Vagina (tissue), 2 donors: ENCODE measurements at regions not wholly inside any gene's neighbourhood (a gene's known extent, or its start where the extent isn't known, plus 50 kb on each side); places are given as distances from the start of the nearest gene placed in this dataset.

ENCODE experiments used
- POLR2A ChIP-seq, 2 donors: fragments of 450-650 bp; IDR thresholded peaks; one replicate each; pipeline ENCODE4 v1.6.1; 2017; ENCODE audit warnings: antibody characterized with exemption in 2 of 2, mild to moderate bottlenecking in 2 of 2, moderate library complexity in 2 of 2
- POLR2AphosphoS5 ChIP-seq, 2 donors: sonication (generic); formaldehyde crosslinking; IDR thresholded peaks; one replicate each; pipeline ENCODE4 v1.9.0; 2017; ENCODE audit warnings: antibody characterized with exemption in 2 of 2, mild to moderate bottlenecking in 2 of 2, low read depth in 1 of 2; ENCODE audit not compliant: insufficient read depth in 1 of 2
- TF ChIP-seq, protein P1 (sequence below), 3 experiments: fragments of 450-650 bp in 2 of 3; fragments of 200-600 bp in 1 of 3; sonication (generic) in 1 of 3; IDR thresholded peaks; one replicate each; pipeline ENCODE4 v1.5.1; 2017 to 2019; ENCODE audit warnings: antibody characterized with exemption in 3 of 3, mild to moderate bottlenecking in 2 of 3, moderate library complexity in 2 of 3

DNA sequence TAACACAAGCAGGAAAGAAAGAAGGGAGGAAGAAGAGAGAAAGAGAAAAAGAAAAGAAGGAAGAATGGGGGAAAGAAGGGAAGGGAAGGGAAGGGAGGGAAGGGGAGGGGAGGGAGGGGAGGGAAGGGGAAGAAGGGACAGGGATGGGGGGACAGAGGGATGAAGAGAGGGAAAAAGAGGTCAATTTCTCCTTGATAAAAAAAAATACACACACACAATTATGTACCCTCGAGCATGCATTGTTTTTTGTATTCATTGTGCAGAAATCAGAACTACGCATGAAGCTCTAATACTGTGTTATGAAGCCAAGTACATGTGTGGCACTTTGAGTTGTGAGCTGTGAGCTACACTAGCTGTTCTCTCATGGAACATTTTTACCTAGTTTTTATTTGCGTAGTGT is 274.9 kb upstream of the CDH18 start:
- TF ChIP-seq, protein P1, sequence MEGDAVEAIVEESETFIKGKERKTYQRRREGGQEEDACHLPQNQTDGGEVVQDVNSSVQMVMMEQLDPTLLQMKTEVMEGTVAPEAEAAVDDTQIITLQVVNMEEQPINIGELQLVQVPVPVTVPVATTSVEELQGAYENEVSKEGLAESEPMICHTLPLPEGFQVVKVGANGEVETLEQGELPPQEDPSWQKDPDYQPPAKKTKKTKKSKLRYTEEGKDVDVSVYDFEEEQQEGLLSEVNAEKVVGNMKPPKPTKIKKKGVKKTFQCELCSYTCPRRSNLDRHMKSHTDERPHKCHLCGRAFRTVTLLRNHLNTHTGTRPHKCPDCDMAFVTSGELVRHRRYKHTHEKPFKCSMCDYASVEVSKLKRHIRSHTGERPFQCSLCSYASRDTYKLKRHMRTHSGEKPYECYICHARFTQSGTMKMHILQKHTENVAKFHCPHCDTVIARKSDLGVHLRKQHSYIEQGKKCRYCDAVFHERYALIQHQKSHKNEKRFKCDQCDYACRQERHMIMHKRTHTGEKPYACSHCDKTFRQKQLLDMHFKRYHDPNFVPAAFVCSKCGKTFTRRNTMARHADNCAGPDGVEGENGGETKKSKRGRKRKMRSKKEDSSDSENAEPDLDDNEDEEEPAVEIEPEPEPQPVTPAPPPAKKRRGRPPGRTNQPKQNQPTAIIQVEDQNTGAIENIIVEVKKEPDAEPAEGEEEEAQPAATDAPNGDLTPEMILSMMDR (IDR thresholded peaks at IDR 0.05): no peak
- TF ChIP-seq POLR2A (IDR thresholded peaks at IDR 0.05) (no peak), POLR2AphosphoS5 (IDR thresholded peaks at IDR 0.05; ENCODE audit: insufficient read depth in 1 of 2, low read depth in 1 of 2) (no peak)
